HUES64 (cell line): ENCODE measurements at regions not wholly inside any gene's neighbourhood (a gene's known extent, or its start where the extent isn't known, plus 50 kb on each side); places are given as distances from the start of the nearest gene placed in this dataset.

Source experiments
- H3K27ac ChIP-seq: 2 replicates; pipeline ENCODE4 v1.7.0; 2013; ENCODE audit warnings: low read depth, low read length, inconsistent platforms
- H3K27me3 ChIP-seq: 2 replicates; pipeline ENCODE4 v1.6.1; 2013; ENCODE audit warnings: mild to moderate bottlenecking, low read length; ENCODE audit not compliant: insufficient read depth
- H3K36me3 ChIP-seq: 2 replicates; pipeline ENCODE4 v1.6.1; 2013; ENCODE audit warnings: mild to moderate bottlenecking, low read length; ENCODE audit not compliant: insufficient read depth
- H3K4me1 ChIP-seq: 2 replicates; pipeline ENCODE4 v1.6.1; 2013; ENCODE audit warnings: mild to moderate bottlenecking, low read length, moderate library complexity; ENCODE audit not compliant: insufficient read depth
- H3K4me3 ChIP-seq: 2 replicates; pipeline ENCODE4 v1.5.1; 2013; ENCODE audit warnings: mild to moderate bottlenecking, low read length, moderate library complexity
- H3K9ac ChIP-seq: 2 replicates; pipeline ENCODE4 v1.6.1; 2013; ENCODE audit warnings: mild to moderate bottlenecking, low read depth, low read length
- H3K9me3 ChIP-seq: 2 replicates; pipeline ENCODE4 v1.6.1; 2013; ENCODE audit warnings: low read depth, low read length; ENCODE audit not compliant: insufficient read depth
- WGBS: fragments of 150-250, 120-280 bp; methylation state at CpG from one replicate; pipeline ENCODE4 v1.1.7; 2013; ENCODE audit warnings: missing lambda C conversion rate; 5-methylcytosine and 5-hydroxymethylcytosine counted together

- Histone ChIP-seq H3K27ac (no peak overlapping the region), H3K27me3 (no peaks in the 10 kb centered on the region; the same call in 1 of the 2 replicates), H3K9ac (no peak overlapping the region), H3K4me1 (no peaks in the 10 kb centered on the region; the same call in 1 of the 2 replicates), H3K4me3 (no peak overlapping the region), H3K36me3 (no peaks in the 10 kb centered on the region), H3K9me3 (no peaks in the 10 kb centered on the region)
- 46% methylated on average over 4 of the region's 5 CpGs for WGBS
Observed at GRCh38 chrX:20523626-20524312, 257.1 kb upstream of the RPS6KA3 start.

DNA sequence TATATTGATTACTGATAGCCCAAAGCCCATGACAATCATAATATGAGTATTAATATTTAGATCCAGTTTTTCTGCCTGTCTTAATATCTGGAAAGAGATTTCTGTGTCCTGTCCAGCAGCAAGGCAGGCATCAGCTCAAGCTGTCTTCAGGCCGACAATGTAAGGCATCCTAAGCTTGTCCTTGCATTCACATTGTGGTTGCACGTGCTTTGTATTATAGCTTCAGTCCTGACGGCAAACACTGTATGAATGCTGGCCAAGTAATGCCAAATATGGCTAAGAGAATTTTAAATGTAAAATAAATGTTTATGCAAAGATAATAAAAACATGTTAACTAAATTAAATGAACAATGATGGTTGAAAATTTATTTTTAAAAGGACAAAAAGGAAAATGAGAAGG, 255.7 kb upstream of the RPS6KA3 start:
- Histone ChIP-seq H3K4me3 (no peak overlapping the region), H3K27ac (no peak overlapping the region), H3K9ac (no peak overlapping the region), H3K9me3 (no peaks in the 10 kb centered on the region), H3K36me3 (no peaks in the 10 kb centered on the region), H3K4me1 (no peaks in the 10 kb centered on the region; the same call in 1 of the 2 replicates), H3K27me3 (no peaks in the 10 kb centered on the region)
- 93% methylated on average over 3 of the region's 3 CpGs for WGBS

- Histone ChIP-seq H3K27me3 (no peaks in the 10 kb centered on the region), H3K4me1 (no peaks in the 10 kb centered on the region; the same call in none of the 2 replicates), H3K9ac (no peak overlapping the region), H3K9me3 (no peaks in the 10 kb centered on the region), H3K4me3 (no peak overlapping the region), H3K36me3 (no peaks in the 10 kb centered on the region), H3K27ac (no peak overlapping the region)
- WGBS = 96% methylated on average over 3 of the region's 4 CpGs
Observed at GRCh38 chrX:20521222-20521621, 254.5 kb upstream of the RPS6KA3 start.

DNA sequence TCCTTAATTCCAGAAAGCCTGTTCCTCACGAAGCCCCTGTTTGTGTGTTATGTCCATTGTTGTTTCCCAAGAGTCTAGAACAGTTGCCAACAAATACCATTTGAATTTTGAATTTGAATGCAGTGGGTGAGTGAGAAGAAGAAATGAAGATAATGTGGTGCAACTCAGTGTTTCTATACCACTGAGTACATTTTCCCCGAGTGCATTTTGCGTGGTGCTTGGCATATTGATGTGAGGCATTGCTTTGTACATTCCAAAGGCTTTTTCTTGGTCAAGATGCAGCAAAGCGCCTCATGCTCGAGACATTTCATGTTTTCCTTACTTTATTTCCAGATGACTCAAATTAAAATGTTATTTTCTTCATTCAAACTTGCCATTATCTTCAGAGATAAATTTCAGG, 253.1 kb upstream of the RPS6KA3 start:
- Histone ChIP-seq H3K27ac (no peak overlapping the region), H3K4me3 (no peak overlapping the region), H3K36me3 (no peaks in the 10 kb centered on the region), H3K4me1 (no peaks in the 10 kb centered on the region; the same call in none of the 2 replicates), H3K9ac (no peak overlapping the region), H3K9me3 (no peaks in the 10 kb centered on the region), H3K27me3 (no peaks in the 10 kb centered on the region)
- WGBS = 100% methylated on average over 4 of the region's 5 CpGs

GRCh38 chrX:20519146-20519545, 252.4 kb upstream of the RPS6KA3 start:
- H3K4me1 ChIP-seq = no peaks in the 10 kb centered on the region; the same call in none of the 2 replicates
- H3K27me3 ChIP-seq = no peaks in the 10 kb centered on the region
- no peak overlapping the region for H3K4me3 ChIP-seq
- H3K27ac ChIP-seq = no peak overlapping the region
- H3K9me3 ChIP-seq = no peaks in the 10 kb centered on the region
- H3K36me3 ChIP-seq = no peaks in the 10 kb centered on the region
- no peak overlapping the region for H3K9ac ChIP-seq
- 58% methylated on average over 5 of the region's 5 CpGs for WGBS

DNA sequence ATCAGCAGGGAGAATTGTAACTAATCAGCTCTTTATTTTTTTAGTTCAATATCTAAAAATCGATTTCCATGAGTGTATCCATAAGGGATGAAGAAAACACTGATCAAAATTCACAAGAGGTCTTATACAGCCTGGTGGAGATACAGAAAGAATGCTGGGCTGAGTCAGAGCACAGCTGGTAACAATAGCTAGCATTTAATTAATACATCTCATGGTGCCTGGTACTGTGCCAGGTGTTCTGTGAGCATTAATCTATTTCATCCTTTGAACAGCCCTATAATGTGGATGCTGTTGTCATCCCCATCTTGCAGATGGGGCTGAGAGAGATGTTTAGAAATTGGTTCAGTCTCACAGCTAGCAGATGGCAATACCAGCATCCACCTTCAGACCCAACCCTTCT, 250.9 kb upstream of the RPS6KA3 start:
- no peak overlapping the region for H3K9ac ChIP-seq
- WGBS = no CpG with 5 or more reads among the region's 1 CpG
- no peaks in the 10 kb centered on the region for H3K27me3 ChIP-seq
- H3K36me3 ChIP-seq = no peaks in the 10 kb centered on the region
- no peak overlapping the region for H3K27ac ChIP-seq
- no peak overlapping the region for H3K4me3 ChIP-seq
- no peaks in the 10 kb centered on the region for H3K9me3 ChIP-seq
- no peaks in the 10 kb centered on the region; the same call in 1 of the 2 replicates for H3K4me1 ChIP-seq

GRCh38 chrX:20515841-20516461, 249.2 kb upstream of the RPS6KA3 start:
- 57% methylated on average over 1 of the region's 1 CpG for WGBS
- Histone ChIP-seq H3K9ac (no peak overlapping the region), H3K27ac (no peak overlapping the region), H3K4me3 (no peak overlapping the region), H3K4me1 (no peaks in the 10 kb centered on the region; the same call in 1 of the 2 replicates), H3K36me3 (no peaks in the 10 kb centered on the region), H3K27me3 (no peaks in the 10 kb centered on the region), H3K9me3 (no peaks in the 10 kb centered on the region)

- Histone ChIP-seq H3K27me3 (no peaks in the 10 kb centered on the region), H3K4me3 (no peak overlapping the region), H3K36me3 (no peaks in the 10 kb centered on the region), H3K9ac (no peak overlapping the region), H3K27ac (no peak overlapping the region), H3K9me3 (no peaks in the 10 kb centered on the region), H3K4me1 (no peaks in the 10 kb centered on the region; the same call in 1 of the 2 replicates)
- 85% methylated on average over 1 of the region's 1 CpG for WGBS
Observed at GRCh38 chrX:20514358-20514757, 247.6 kb upstream of the RPS6KA3 start.

DNA sequence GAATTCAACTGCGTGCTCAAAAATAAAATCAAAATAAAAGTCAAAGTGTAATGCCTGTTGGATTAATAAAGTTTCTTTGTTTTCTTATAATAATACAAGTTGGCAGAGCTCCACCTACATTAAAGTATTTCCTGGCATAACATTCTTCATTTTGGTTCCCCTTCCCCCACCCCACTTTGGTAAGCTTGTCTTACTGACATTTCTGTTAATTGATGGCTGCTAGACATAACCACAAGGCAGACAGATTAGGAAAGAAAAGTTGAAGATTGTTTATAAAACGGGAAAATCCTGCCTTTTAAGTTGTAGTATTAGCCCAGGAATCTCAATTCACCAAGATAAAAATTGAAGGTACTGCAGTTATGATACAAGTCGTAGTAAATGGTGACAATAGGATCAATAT, 246.5 kb upstream of the RPS6KA3 start:
- Histone ChIP-seq H3K9ac (no peak overlapping the region), H3K36me3 (no peaks in the 10 kb centered on the region), H3K4me1 (no peaks in the 10 kb centered on the region; the same call in 1 of the 2 replicates), H3K27ac (no peak overlapping the region), H3K27me3 (no peaks in the 10 kb centered on the region), H3K9me3 (no peaks in the 10 kb centered on the region), H3K4me3 (no peak overlapping the region)
- 93% methylated on average over 2 of the region's 3 CpGs for WGBS

DNA sequence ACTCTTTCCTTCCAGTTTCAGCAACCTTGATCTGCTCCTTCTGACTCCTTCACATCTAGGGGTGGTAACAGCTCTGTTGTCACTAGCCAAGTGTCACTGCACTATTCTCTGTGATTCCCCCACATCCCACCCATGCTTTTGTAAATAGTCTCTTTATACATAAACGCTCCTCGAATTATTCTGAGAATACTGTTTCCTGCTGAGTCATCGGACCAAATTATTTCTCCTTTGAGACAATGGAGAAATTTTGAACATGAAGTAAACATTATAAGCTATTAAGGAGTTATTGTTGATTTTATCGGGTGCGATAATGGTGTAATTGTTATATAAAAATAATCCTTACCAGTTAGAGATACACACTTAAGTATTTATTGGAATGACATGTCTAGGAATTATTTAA, 245.1 kb upstream of the RPS6KA3 start:
- 100% methylated on average over 2 of the region's 5 CpGs for WGBS
- no peak overlapping the region for H3K27ac ChIP-seq
- no peaks in the 10 kb centered on the region; the same call in 1 of the 2 replicates for H3K4me1 ChIP-seq

DNA sequence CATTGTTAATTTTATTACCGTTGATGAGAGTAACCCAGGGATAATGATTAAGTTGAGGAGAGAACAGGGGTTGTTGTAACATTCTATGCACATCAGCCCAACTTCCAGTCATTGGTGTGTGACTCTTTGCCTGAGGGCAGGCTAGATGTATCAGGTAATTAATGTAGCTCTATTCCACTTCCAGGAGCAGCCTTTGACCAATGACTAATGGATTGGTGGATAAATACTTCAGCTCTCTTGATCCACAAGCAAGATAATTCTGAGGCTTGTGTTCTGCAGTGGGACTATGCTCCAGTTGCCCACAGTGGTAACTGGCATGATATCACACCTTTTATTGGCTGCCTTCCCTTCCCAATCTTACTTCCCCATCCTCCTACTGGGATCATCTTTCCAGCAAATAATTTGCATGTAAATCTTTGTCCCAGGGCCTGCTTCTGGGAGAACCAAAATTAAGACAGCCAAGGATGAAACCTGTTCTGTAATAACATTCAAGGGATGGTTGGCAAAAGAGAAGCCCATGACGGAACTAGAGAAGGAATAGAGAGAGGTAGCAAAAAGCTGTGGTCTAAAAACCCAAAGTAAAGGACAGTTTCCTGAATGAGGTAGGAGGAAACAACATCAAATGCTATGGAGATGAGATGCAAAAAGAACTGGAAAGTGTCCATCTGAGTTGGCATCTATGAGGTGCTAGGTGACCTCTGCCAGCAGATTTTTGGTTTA, 241.4 kb upstream of the RPS6KA3 start:
- H3K9me3 ChIP-seq = no peaks in the 10 kb centered on the region
- H3K27ac ChIP-seq = no peak overlapping the region
- no peak overlapping the region for H3K4me3 ChIP-seq
- H3K36me3 ChIP-seq = no peaks in the 10 kb centered on the region
- H3K9ac ChIP-seq = no peak overlapping the region
- no peaks in the 10 kb centered on the region for H3K27me3 ChIP-seq
- no peaks in the 10 kb centered on the region for H3K4me1 ChIP-seq
- WGBS = 94% methylated on average over 1 of the region's 2 CpGs

More for the DNA sequence above, 245.1 kb upstream of the RPS6KA3 start:
- Histone ChIP-seq H3K36me3 (no peaks in the 10 kb centered on the region), H3K4me3 (no peak overlapping the region), H3K27me3 (no peaks in the 10 kb centered on the region), H3K9me3 (no peaks in the 10 kb centered on the region), H3K9ac (no peak overlapping the region)
